ENCODE measurements at regions not wholly inside any gene's neighbourhood (a gene's known extent, or its start where the extent isn't known, plus 50 kb on each side); places are given as distances from the start of the nearest gene placed in this dataset.

GRCh38 chr7:13581097-13581496 is 408.4 kb downstream of the ETV1 start:
- no peak overlapping the region for H3K27ac ChIP-seq
- no peak for DNase-seq (ENCODE audit: low spot score)
- POLR2A ChIA-PET (ENCODE audit: low non-redundant PET): no interaction called here
- CTCF ChIA-PET: no interaction called here
- TF ChIP-seq CTCF (conservative IDR thresholded peaks at IDR 0.05; ENCODE audit: low read depth): no peak

- CTCF ChIA-PET: no interaction called here
- TF ChIP-seq CTCF (conservative IDR thresholded peaks at IDR 0.05; ENCODE audit: low read depth): no peak
- POLR2A ChIA-PET (ENCODE audit: low non-redundant PET): no interaction called here
- no peak for DNase-seq (ENCODE audit: low spot score)
- no peak overlapping the region for H3K27ac ChIP-seq
Observed at GRCh38 chr7:13593854-13594253, 395.6 kb downstream of the ETV1 start.

GRCh38 chr7:13602036-13602435 is 387.4 kb downstream of the ETV1 start:
- TF ChIP-seq CTCF (conservative IDR thresholded peaks at IDR 0.05; ENCODE audit: low read depth): no peak
- POLR2A ChIA-PET (ENCODE audit: low non-redundant PET): no interaction called here
- DNase-seq (ENCODE audit: low spot score): no peak
- H3K27ac ChIP-seq: no peak overlapping the region
- CTCF ChIA-PET: no interaction called here

- TF ChIP-seq CTCF (conservative IDR thresholded peaks at IDR 0.05; ENCODE audit: low read depth): no peak
- CTCF ChIA-PET: interaction anchor here (0.7 kb wide), 1 partner anchor 479 kb away, joined by 5 read pairs; no protein-coding TSS in a partner anchor
- H3K27ac ChIP-seq: no peak overlapping the region
- DNase-seq (ENCODE audit: low spot score): no peak
- POLR2A ChIA-PET (ENCODE audit: low non-redundant PET): no interaction called here
Observed at GRCh38 chr7:13603016-13603415, 386.4 kb downstream of the ETV1 start.

GRCh38 chr7:13603661-13604060 is 385.8 kb downstream of the ETV1 start:
- no peak overlapping the region for H3K27ac ChIP-seq
- POLR2A ChIA-PET (ENCODE audit: low non-redundant PET): no interaction called here
- CTCF ChIA-PET: no interaction called here
- TF ChIP-seq CTCF (conservative IDR thresholded peaks at IDR 0.05; ENCODE audit: low read depth): no peak
- peak; percentile 19 for DNase-seq (ENCODE audit: low spot score)

- TF ChIP-seq CTCF (conservative IDR thresholded peaks at IDR 0.05; ENCODE audit: low read depth): no peak
- DNase-seq (ENCODE audit: low spot score): no peak
- H3K27ac ChIP-seq: no peak overlapping the region
- CTCF ChIA-PET: no interaction called here
- POLR2A ChIA-PET (ENCODE audit: low non-redundant PET): no interaction called here
Observed at GRCh38 chr7:13604178-13604577, 385.3 kb downstream of the ETV1 start.

- CTCF ChIA-PET: no interaction called here
- POLR2A ChIA-PET (ENCODE audit: low non-redundant PET): no interaction called here
- no peak for DNase-seq (ENCODE audit: low spot score)
- no peak overlapping the region for H3K27ac ChIP-seq
- TF ChIP-seq CTCF (conservative IDR thresholded peaks at IDR 0.05; ENCODE audit: low read depth): no peak
Observed at GRCh38 chr7:13610372-13610771, 379.1 kb downstream of the ETV1 start.

Measured in RWPE1 (cell line).